Stimulated activated memory B cell treated with anti-CD40 and anti-IgM and Interleukin-4, amounts not matched to agents 10 μg/mL and 1 μg/mL and 100 μg/mL, for 72 hours (primary cell): ENCODE measurements at regions not wholly inside any gene's neighbourhood (a gene's known extent, or its start where the extent isn't known, plus 50 kb on each side); places are given as distances from the start of the nearest gene placed in this dataset.

Experiments used
- ATAC-seq: fragments of 150-1000 bp; cut with Tn5 transposase; 2 replicates; pipeline ENCODE4 v1.10.0; 2021
- H3K27ac Mint-ChIP-seq: one replicate; pipeline ENCODE4 v1.8.0; 2022; ENCODE audit warnings: mild to moderate bottlenecking, mixed read lengths
- H3K27me3 Mint-ChIP-seq: one replicate; pipeline ENCODE4 v1.8.0; 2022; ENCODE audit warnings: mixed read lengths
- H3K36me3 Mint-ChIP-seq: one replicate; pipeline ENCODE4 v1.8.0; 2022; ENCODE audit warnings: mixed read lengths
- H3K4me1 Mint-ChIP-seq: one replicate; pipeline ENCODE4 v1.8.0; 2022; ENCODE audit warnings: mixed read lengths
- H3K4me3 Mint-ChIP-seq: one replicate; pipeline ENCODE4 v1.8.0; 2022; ENCODE audit warnings: mild to moderate bottlenecking, moderate library complexity, mixed read lengths
- H3K9me3 Mint-ChIP-seq: one replicate; pipeline ENCODE4 v1.8.0; 2022; ENCODE audit warnings: mixed read lengths

DNA sequence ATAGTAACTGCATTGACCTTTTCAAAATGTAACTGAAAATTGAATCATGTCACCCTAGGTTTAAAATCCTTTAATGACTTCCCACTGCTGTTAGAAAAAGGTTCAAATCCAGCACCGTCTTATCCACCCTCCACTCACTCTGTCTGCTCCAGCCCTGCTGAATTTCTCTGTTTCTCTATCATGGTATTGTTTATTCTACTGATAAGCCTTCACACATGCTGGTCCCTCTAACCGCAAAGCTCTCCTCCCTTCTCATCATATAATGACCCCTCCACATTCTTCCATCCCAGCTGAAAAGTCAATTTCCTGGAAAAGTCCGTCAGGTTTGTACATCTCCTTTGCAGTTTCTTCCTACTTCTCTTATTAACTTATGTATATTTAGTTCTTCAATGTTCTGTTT lies 389.2 kb upstream of the F9 start:
- Mint-ChIP-seq H3K4me3 (no peak overlapping the region), H3K27ac (no peak overlapping the region), H3K9me3 (no peaks in the 10 kb centered on the region), H3K36me3 (no peaks in the 10 kb centered on the region), H3K27me3 (no peaks in the 10 kb centered on the region), H3K4me1 (no peaks in the 10 kb centered on the region)
- no peak for ATAC-seq

DNA sequence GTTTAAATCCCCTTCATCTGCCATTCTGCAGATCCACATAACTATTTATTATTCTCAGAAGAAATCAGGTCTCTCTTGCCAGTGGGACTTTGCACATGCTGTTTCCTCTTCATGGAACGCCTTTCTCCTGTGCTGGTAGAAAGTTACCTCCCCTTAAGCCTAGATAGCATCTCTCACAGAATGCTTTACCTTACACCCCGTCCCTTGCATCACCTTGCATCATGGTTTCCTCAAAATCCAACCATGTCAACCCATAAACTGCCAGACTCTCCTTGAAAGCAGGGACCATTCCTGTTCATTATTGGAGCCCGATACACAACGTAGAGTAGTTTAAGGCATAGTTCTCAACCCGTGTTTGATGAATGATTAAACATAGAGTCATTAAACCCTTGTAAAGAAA lies 396.2 kb upstream of the F9 start:
- Mint-ChIP-seq H3K27me3 (no peaks in the 10 kb centered on the region), H3K27ac (no peak overlapping the region), H3K36me3 (no peaks in the 10 kb centered on the region), H3K4me3 (no peak overlapping the region), H3K9me3 (no peaks in the 10 kb centered on the region), H3K4me1 (no peaks in the 10 kb centered on the region)
- ATAC-seq, result no peak

DNA sequence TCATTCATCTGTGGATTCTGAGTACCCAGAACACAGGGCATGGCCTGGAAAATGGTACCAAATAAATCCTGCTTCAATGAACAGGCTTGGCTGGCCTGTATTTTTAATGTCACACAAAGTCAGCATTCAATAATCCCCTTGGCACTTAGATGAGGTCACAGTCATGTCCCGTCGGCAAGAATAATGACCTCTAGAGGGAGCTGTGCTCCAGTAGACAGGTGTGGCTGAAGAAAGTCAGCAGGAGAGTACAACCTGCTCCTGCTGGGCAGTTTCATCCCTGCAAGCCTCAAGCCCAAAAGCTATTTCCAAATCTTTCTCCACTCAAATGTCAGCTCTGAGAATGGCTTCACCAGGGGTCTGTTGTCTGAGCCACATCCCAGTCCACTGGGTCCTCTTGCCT lies 404.0 kb upstream of the F9 start:
- no peaks in the 10 kb centered on the region for H3K27me3 Mint-ChIP-seq
- no peaks in the 10 kb centered on the region for H3K4me1 Mint-ChIP-seq
- no peak overlapping the region for H3K4me3 Mint-ChIP-seq
- H3K9me3 Mint-ChIP-seq, result peaks cover 2% of the 10 kb centered on the region
- no peak overlapping the region for H3K27ac Mint-ChIP-seq
- no peaks in the 10 kb centered on the region for H3K36me3 Mint-ChIP-seq
- no peak for ATAC-seq

GRCh38 chrX:139125916-139126315 lies 404.6 kb upstream of the F9 start:
- H3K9me3 Mint-ChIP-seq, result peaks cover 2% of the 10 kb centered on the region
- no peaks in the 10 kb centered on the region for H3K4me1 Mint-ChIP-seq
- H3K27me3 Mint-ChIP-seq, result no peaks in the 10 kb centered on the region
- no peaks in the 10 kb centered on the region for H3K36me3 Mint-ChIP-seq
- ATAC-seq, result no peak
- H3K27ac Mint-ChIP-seq, result no peak overlapping the region
- no peak overlapping the region for H3K4me3 Mint-ChIP-seq

GRCh38 chrX:139121616-139122286 lies 408.8 kb upstream of the F9 start:
- no peaks in the 10 kb centered on the region for H3K4me1 Mint-ChIP-seq
- H3K9me3 Mint-ChIP-seq, result peaks cover 2% of the 10 kb centered on the region
- no peak for ATAC-seq
- H3K4me3 Mint-ChIP-seq, result no peak overlapping the region
- H3K27me3 Mint-ChIP-seq, result no peaks in the 10 kb centered on the region
- H3K27ac Mint-ChIP-seq, result no peak overlapping the region
- H3K36me3 Mint-ChIP-seq, result no peaks in the 10 kb centered on the region

DNA sequence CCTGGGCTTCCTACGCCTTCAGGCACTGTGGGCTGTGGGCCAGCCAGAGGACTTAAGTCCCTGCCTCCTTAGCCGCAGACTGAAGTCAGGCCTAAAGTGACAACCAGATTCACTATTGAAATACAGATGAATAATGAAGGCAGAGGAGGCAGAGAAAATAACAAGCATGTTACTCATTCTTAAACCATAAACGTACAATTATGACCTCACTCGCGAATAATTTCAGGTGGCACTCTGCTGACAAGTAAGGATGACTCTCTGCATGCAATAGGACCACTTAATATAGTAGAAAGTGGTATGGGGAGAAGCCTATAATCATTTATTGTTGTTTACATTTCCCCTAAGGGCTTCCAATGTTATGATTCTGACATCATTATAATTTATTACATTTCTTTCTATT lies 409.2 kb upstream of the FGF13 start:
- H3K27me3 Mint-ChIP-seq, result no peaks in the 10 kb centered on the region
- H3K4me1 Mint-ChIP-seq, result no peaks in the 10 kb centered on the region
- H3K9me3 Mint-ChIP-seq, result peaks cover 2% of the 10 kb centered on the region
- no peaks in the 10 kb centered on the region for H3K36me3 Mint-ChIP-seq
- ATAC-seq, result no peak
- no peak overlapping the region for H3K4me3 Mint-ChIP-seq
- H3K27ac Mint-ChIP-seq, result no peak overlapping the region

DNA sequence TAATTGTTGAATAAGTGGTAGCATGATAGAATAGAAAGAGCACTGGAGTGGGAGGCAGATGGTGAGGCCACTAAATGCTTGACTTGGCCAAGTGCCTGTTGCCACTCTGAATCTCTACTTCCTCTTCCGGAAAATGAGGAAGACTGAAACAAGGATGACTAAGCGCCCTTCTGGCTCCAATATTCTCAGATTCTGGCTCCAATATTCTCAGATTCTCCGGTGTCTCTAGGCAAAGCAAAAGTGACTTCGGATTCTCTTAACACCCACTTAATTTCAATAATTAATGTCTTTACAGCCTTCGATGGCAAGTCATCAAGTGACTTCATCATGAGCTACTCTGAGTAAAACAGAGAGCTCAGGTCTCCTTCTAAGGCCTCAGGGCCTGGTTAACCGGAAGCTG lies 402.2 kb upstream of the FGF13 start:
- Mint-ChIP-seq H3K27me3 (no peaks in the 10 kb centered on the region), H3K9me3 (no peaks in the 10 kb centered on the region), H3K36me3 (no peaks in the 10 kb centered on the region), H3K4me3 (no peak overlapping the region), H3K27ac (no peak overlapping the region), H3K4me1 (no peaks in the 10 kb centered on the region)
- no peak for ATAC-seq

DNA sequence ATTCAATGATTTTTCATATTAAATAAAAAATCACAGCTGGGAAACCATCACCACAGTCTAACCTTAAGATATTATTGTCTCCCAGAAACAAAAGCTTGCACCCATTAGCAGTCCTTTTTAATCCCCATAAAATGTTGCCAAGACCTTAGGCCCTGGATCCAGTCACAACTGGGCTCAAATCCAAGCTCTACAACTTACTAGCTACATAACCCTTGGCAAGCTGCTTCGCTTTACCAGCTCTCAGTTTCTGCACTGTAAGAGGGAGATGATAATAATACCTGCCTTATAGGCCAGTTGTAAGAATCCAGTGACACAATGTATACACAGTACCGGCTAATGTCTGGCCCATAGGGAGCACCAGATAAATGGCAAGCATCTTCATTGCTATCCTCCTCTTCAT lies 400.9 kb upstream of the FGF13 start:
- H3K27ac Mint-ChIP-seq, result no peak overlapping the region
- no peak for ATAC-seq
- H3K9me3 Mint-ChIP-seq, result no peaks in the 10 kb centered on the region

DNA sequence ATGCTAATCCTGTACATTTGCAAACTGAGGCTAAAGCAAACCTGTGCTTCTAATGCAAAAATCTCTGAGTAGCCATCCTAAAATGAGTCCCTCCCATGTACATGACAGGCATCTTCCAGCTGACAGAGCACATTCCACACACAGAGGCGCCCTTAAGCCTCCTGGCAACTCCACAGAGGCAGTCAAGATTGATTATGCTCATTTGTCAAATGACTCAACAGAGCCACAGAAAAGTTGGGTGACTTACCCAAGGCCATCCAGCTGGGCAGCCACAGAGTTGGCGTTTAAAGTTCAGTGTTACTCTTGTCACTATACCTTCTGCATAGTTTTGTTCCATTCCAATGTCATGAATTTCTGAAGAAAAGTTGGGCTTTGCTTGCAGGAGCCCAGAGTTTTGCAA lies 394.6 kb upstream of the FGF13 start:
- Mint-ChIP-seq H3K36me3 (no peaks in the 10 kb centered on the region), H3K4me1 (no peaks in the 10 kb centered on the region), H3K27me3 (no peaks in the 10 kb centered on the region), H3K9me3 (no peaks in the 10 kb centered on the region), H3K4me3 (no peak overlapping the region), H3K27ac (no peak overlapping the region)
- no peak for ATAC-seq

More for the DNA sequence above, 400.9 kb upstream of the FGF13 start:
- no peaks in the 10 kb centered on the region for H3K4me1 Mint-ChIP-seq
- no peaks in the 10 kb centered on the region for H3K36me3 Mint-ChIP-seq
- H3K27me3 Mint-ChIP-seq, result no peaks in the 10 kb centered on the region
- no peak overlapping the region for H3K4me3 Mint-ChIP-seq

- no peak for ATAC-seq
- Mint-ChIP-seq H3K27me3 (no peaks in the 10 kb centered on the region), H3K4me1 (no peaks in the 10 kb centered on the region), H3K4me3 (no peak overlapping the region), H3K9me3 (no peaks in the 10 kb centered on the region), H3K27ac (no peak overlapping the region), H3K36me3 (no peaks in the 10 kb centered on the region)
Observed at GRCh38 chrX:139094671-139095592, 383.4 kb upstream of the FGF13 start.

DNA sequence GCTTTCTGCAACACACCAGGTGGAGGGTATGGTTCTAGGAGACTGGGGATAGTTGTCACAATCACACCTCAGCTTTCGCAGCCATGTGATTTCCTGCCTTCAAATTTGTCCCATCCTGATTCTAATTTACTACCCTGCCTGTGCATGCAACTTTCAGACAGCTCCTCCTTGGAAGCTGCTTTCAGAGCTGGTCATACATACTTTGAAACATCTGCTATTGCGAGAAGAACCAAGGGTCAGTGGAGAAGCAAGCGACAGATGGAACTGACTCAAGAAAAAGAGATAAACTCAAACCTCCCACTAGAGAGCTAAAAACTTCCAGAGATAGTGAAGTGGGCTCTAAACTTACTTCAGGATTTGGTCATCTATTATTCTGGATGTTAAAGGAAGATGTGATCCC lies 381.7 kb upstream of the FGF13 start:
- Mint-ChIP-seq H3K36me3 (no peaks in the 10 kb centered on the region), H3K4me1 (no peaks in the 10 kb centered on the region), H3K9me3 (no peaks in the 10 kb centered on the region), H3K4me3 (no peak overlapping the region), H3K27me3 (no peaks in the 10 kb centered on the region), H3K27ac (no peak overlapping the region)
- no peak for ATAC-seq

- ATAC-seq, result no peak
- no peak overlapping the region for H3K27ac Mint-ChIP-seq
- H3K9me3 Mint-ChIP-seq, result no peaks in the 10 kb centered on the region
- no peaks in the 10 kb centered on the region for H3K27me3 Mint-ChIP-seq
- H3K36me3 Mint-ChIP-seq, result no peaks in the 10 kb centered on the region
- no peaks in the 10 kb centered on the region for H3K4me1 Mint-ChIP-seq
- no peak overlapping the region for H3K4me3 Mint-ChIP-seq
Observed at GRCh38 chrX:139091878-139092277, 380.4 kb upstream of the FGF13 start.

DNA sequence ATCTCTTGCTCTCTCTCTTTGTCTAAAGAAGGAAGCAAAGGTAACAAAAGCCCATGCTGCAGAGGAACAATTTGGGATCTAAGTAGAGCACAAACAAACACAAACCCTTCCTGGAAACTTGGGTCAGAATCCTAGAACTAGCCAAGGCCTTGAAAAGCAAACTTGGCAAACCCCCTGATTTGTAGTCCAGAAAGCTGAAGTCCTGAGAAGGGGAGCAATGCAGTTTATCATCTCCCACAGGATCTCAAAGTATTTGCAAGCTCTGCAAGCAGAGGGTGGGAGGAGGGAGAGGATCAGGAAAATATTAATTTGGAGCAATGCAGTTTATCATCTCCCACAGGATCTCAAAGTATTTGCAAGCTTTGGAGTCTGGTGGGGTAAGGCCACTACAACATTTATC lies 379.5 kb upstream of the FGF13 start:
- no peaks in the 10 kb centered on the region for H3K9me3 Mint-ChIP-seq
- no peak for ATAC-seq
- no peak overlapping the region for H3K27ac Mint-ChIP-seq
- H3K36me3 Mint-ChIP-seq, result no peaks in the 10 kb centered on the region
- no peaks in the 10 kb centered on the region for H3K27me3 Mint-ChIP-seq
- no peaks in the 10 kb centered on the region for H3K4me1 Mint-ChIP-seq
- no peak overlapping the region for H3K4me3 Mint-ChIP-seq

GRCh38 chrX:139086246-139086645 lies 374.7 kb upstream of the FGF13 start:
- H3K27ac Mint-ChIP-seq, result no peak overlapping the region
- ATAC-seq, result no peak
- no peaks in the 10 kb centered on the region for H3K36me3 Mint-ChIP-seq
- no peaks in the 10 kb centered on the region for H3K27me3 Mint-ChIP-seq
- H3K9me3 Mint-ChIP-seq, result no peaks in the 10 kb centered on the region
- no peaks in the 10 kb centered on the region for H3K4me1 Mint-ChIP-seq
- H3K4me3 Mint-ChIP-seq, result no peak overlapping the region

DNA sequence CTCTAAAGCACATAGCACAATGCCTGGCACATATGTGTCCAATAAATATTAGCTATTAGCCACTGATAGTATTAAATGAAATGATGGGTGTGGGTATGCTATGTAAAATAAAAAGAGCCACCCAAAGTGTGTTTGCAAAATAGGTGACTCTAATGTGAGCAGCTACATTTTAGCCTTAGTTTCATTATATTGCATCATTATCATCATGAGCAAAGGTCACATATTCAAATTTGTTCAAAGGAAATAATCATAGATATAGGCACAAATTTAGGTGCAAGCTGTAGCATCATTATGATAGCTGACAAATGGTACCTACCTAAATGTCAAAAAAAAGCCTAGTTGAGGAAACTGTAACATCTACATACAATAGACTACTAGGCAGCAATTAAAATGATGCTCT lies 373.9 kb upstream of the FGF13 start:
- no peaks in the 10 kb centered on the region for H3K27me3 Mint-ChIP-seq
- H3K4me1 Mint-ChIP-seq, result no peaks in the 10 kb centered on the region
- no peak for ATAC-seq
- no peak overlapping the region for H3K27ac Mint-ChIP-seq
- no peaks in the 10 kb centered on the region for H3K9me3 Mint-ChIP-seq
- no peak overlapping the region for H3K4me3 Mint-ChIP-seq
- no peaks in the 10 kb centered on the region for H3K36me3 Mint-ChIP-seq

DNA sequence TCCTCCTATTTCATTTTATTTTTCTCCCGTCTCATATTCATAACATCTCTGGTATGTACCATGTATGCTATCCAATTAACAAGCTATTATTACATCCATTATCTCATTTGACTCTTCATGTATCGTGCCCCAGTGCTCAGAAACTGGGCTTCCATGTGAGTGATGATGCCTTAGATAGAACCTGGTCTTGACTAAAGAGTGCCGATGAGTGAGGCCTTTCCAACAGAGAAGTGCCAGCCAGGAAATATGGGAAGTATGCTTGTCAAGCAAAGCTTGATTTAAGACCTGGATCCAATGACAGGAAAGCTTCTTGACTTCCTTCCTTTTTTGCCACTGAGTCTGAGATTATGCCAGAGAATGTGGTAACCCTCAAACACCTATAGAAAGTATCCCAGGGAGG lies 371.7 kb upstream of the FGF13 start:
- Mint-ChIP-seq H3K9me3 (no peaks in the 10 kb centered on the region), H3K4me1 (no peaks in the 10 kb centered on the region), H3K36me3 (no peaks in the 10 kb centered on the region), H3K27ac (no peak overlapping the region), H3K27me3 (no peaks in the 10 kb centered on the region), H3K4me3 (no peak overlapping the region)
- ATAC-seq, result no peak
